ENCODE measurements at regions not wholly inside any gene's neighbourhood (a gene's known extent, or its start where the extent isn't known, plus 50 kb on each side); places are given as distances from the start of the nearest gene placed in this dataset.

GRCh38 chr10:64271983-64272382, 750.8 kb downstream of the REEP3 start:
- H3K27me3 ChIP-seq = no peaks in the 10 kb centered on the region
- intact Hi-C loops (cut with DNase I) = no loop called here
- no peak overlapping the region for H3K27ac ChIP-seq
- no peak overlapping the region for H3K4me3 ChIP-seq
- DNase-seq (no peak), ATAC-seq (no peak)
- TF ChIP-seq POLR2A (IDR thresholded peaks at IDR 0.05) = no peak
- no peak for TF ChIP-seq CTCF (IDR thresholded peaks at IDR 0.05)
- no peaks in the 10 kb centered on the region for H3K36me3 ChIP-seq (replicated peaks in 1 of 2; ENCODE audit: insufficient read depth in 1 of 2, low read depth in 2 of 2)
- H3K9me3 ChIP-seq = no peaks in the 10 kb centered on the region
- no peaks in the 10 kb centered on the region for H3K4me1 ChIP-seq
- WGBS, 2 donors = 32 to 45% methylated on average over 3 of the region's 3 CpGs

- Histone ChIP-seq H3K4me3 (no peak overlapping the region), H3K27me3 (no peaks in the 10 kb centered on the region), H3K9me3 (no peaks in the 10 kb centered on the region), H3K27ac (no peak overlapping the region), H3K4me1 (no peaks in the 10 kb centered on the region), H3K36me3 (replicated peaks in 1 of 2; ENCODE audit: insufficient read depth in 1 of 2, low read depth in 2 of 2) (no peaks in the 10 kb centered on the region)
- DNase-seq (no peak), ATAC-seq (no peak)
- intact Hi-C loops (cut with DNase I) = no loop called here
- no peak for TF ChIP-seq CTCF (IDR thresholded peaks at IDR 0.05)
- no peak for TF ChIP-seq POLR2A (IDR thresholded peaks at IDR 0.05)
Measured at GRCh38 chr10:64275001-64275400, 753.8 kb downstream of the REEP3 start.

GRCh38 chr10:64275774-64276173, 754.6 kb downstream of the REEP3 start:
- Histone ChIP-seq H3K36me3 (replicated peaks in 1 of 2; ENCODE audit: insufficient read depth in 1 of 2, low read depth in 2 of 2) (no peaks in the 10 kb centered on the region), H3K27ac (no peak overlapping the region), H3K4me1 (no peaks in the 10 kb centered on the region), H3K9me3 (no peaks in the 10 kb centered on the region), H3K27me3 (no peaks in the 10 kb centered on the region), H3K4me3 (no peak overlapping the region)
- intact Hi-C loops (cut with DNase I) = no loop called here
- 58 to 66% methylated on average over 2 of the region's 2 CpGs for WGBS, 2 donors
- DNase-seq (no peak), ATAC-seq (no peak)
- TF ChIP-seq CTCF (IDR thresholded peaks at IDR 0.05) (no peak), POLR2A (IDR thresholded peaks at IDR 0.05) (no peak)

GRCh38 chr10:64277536-64277935, 756.3 kb downstream of the REEP3 start:
- Histone ChIP-seq H3K36me3 (replicated peaks in 1 of 2; ENCODE audit: insufficient read depth in 1 of 2, low read depth in 2 of 2) (no peaks in the 10 kb centered on the region), H3K4me1 (no peaks in the 10 kb centered on the region), H3K4me3 (no peak overlapping the region), H3K9me3 (no peaks in the 10 kb centered on the region), H3K27ac (no peak overlapping the region), H3K27me3 (no peaks in the 10 kb centered on the region)
- intact Hi-C loops (cut with DNase I) = no loop called here
- DNase-seq (no peak), ATAC-seq (no peak)
- TF ChIP-seq POLR2A (IDR thresholded peaks at IDR 0.05) = no peak
- TF ChIP-seq CTCF (IDR thresholded peaks at IDR 0.05) = no peak
- WGBS, 2 donors = 65 to 73% methylated on average over 3 of the region's 3 CpGs

- intact Hi-C loops (cut with DNase I) = no loop called here
- Histone ChIP-seq H3K4me3 (no peak overlapping the region), H3K27me3 (no peaks in the 10 kb centered on the region), H3K36me3 (replicated peaks in 1 of 2; ENCODE audit: insufficient read depth in 1 of 2, low read depth in 2 of 2) (no peaks in the 10 kb centered on the region), H3K4me1 (no peaks in the 10 kb centered on the region), H3K27ac (no peak overlapping the region), H3K9me3 (no peaks in the 10 kb centered on the region)
- ATAC-seq (no peak), DNase-seq (no peak)
- 75 to 80% methylated on average over 3 of the region's 3 CpGs for WGBS, 2 donors
- no peak for TF ChIP-seq CTCF (IDR thresholded peaks at IDR 0.05)
Measured at GRCh38 chr10:64283621-64284020, 762.4 kb downstream of the REEP3 start.

Data from body of pancreas (tissue), 4 donors.